Caco-2 (cell line): ENCODE measurements at regions not wholly inside any gene's neighbourhood (a gene's known extent, or its start where the extent isn't known, plus 50 kb on each side); places are given as distances from the start of the nearest gene placed in this dataset.

Experiments used
- BruUV-seq: library from RNA; stranded (reverse); fragments of 400-500 nt; replicated peaks from 2 replicates; lab custom pipeline; 2021; lab: Mats Ljungman, UMichigan
- CTCF ChIA-PET: fragments of 300-600 bp; sonication (Branson Sonifier 250); formaldehyde crosslinking; loops from one replicate; lab custom pipeline; 2022; ENCODE audit warnings: antibody characterized with exemption; lab: Charles Lee
- POLR2A ChIA-PET: fragments of 300-600 bp; sonication (Branson Sonifier 250); formaldehyde crosslinking; loops from one replicate; lab custom pipeline; 2022; ENCODE audit warnings: antibody characterized with exemption; lab: Charles Lee
- DNase-seq, 2 experiments: peaks; one replicate each; pipeline versions ENCODE4 v3.0.0 to v3.0.0-alpha.2; 2020 to 2022
- H3K27me3 ChIP-seq: replicated peaks from 2 replicates; pipeline ENCODE4 v1.6.0; 2011; ENCODE audit warnings: low read length; ENCODE audit not compliant: control insufficient read depth, insufficient read depth
- H3K36me3 ChIP-seq: 2 replicates; pipeline ENCODE4 v1.5.1; 2011; ENCODE audit warnings: low read length; ENCODE audit not compliant: control insufficient read depth, insufficient read depth
- H3K4me1 ChIP-seq: fragments of 250-450 bp; sonication (Bioruptor Pico); 2 replicates; pipeline ENCODE4 v1.5.1; 2020; ENCODE audit warnings: mild to moderate bottlenecking
- H3K4me3 ChIP-seq: 2 replicates; pipeline ENCODE4 v1.5.1; 2011; ENCODE audit warnings: low read depth, mild to moderate bottlenecking, control low read depth, low read length
- H3K9me3 ChIP-seq: fragments of 250-450 bp; sonication (Bioruptor Pico); 2 replicates; pipeline ENCODE4 v1.5.1; 2020; ENCODE audit warnings: mild to moderate bottlenecking, moderate library complexity
- H3K27ac Mint-ChIP-seq: one replicate; pipeline ENCODE4 v1.8.0; 2022; ENCODE audit warnings: mixed read lengths; ENCODE audit not compliant: unreplicated experiment
- H3K27me3 Mint-ChIP-seq: one replicate; pipeline ENCODE4 v1.8.0; 2022; ENCODE audit warnings: mixed read lengths; ENCODE audit not compliant: insufficient read depth, unreplicated experiment
- H3K36me3 Mint-ChIP-seq: one replicate; pipeline ENCODE4 v1.8.0; 2022; ENCODE audit warnings: mild to moderate bottlenecking, mixed read lengths; ENCODE audit not compliant: insufficient read depth, unreplicated experiment
- H3K4me1 Mint-ChIP-seq: one replicate; pipeline ENCODE4 v1.8.0; 2022; ENCODE audit warnings: low read depth, mixed read lengths; ENCODE audit not compliant: unreplicated experiment
- H3K4me3 Mint-ChIP-seq: one replicate; pipeline ENCODE4 v1.8.0; 2022; ENCODE audit warnings: mild to moderate bottlenecking, moderate library complexity, mixed read lengths; ENCODE audit not compliant: unreplicated experiment
- H3K9me3 Mint-ChIP-seq: one replicate; pipeline ENCODE4 v1.8.0; 2022; ENCODE audit warnings: mixed read lengths; ENCODE audit not compliant: unreplicated experiment
- intact Hi-C: fragments of 100-400 bp; cut with micrococcal nuclease; formaldehyde crosslinking; loops from one replicate; pipeline ENCODE4 v1.10.0; 2022; ENCODE audit not compliant: unreplicated experiment
- TF ChIP-seq, protein P1 (sequence below), 2 experiments: fragments of 200-600 bp in 1 of 2; IDR thresholded peaks; 1 replicate in 1 of 2; 2 replicates in 1 of 2; pipeline versions ENCODE4 v1.5.1 to v1.8.0; 2011 to 2022; ENCODE audit warnings: antibody characterized with exemption in 1 of 2, control low read depth in 1 of 2, inconsistent platforms in 1 of 2, low read depth in 1 of 2, low read length in 1 of 2, mild to moderate bottlenecking in 1 of 2, moderate library complexity in 1 of 2; ENCODE audit not compliant: insufficient read depth in 1 of 2, severe bottlenecking in 1 of 2, unreplicated experiment in 1 of 2

DNA sequence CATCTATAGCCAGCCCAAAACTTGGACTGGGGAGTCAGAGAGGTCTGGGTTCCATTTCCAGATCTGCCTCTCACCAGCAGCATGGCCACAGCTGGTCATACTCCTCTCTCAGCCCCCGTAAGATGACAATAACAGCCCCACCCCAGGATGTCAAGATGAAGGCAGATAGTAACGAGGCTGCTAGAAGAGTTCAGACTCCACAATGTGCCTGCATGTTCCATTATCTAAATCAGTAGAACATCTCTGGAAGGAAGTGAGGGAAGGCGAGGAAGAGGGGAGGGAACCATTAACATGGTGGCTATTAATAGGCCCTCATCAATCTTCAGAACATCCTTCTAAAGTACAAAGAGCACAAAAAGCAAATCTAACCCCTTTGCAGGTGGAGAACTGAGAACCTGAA, 98.0 kb upstream of the KCNG1 start:
- Mint-ChIP-seq H3K9me3 (no peaks in the 10 kb centered on the region), H3K27ac (no peak overlapping the region), H3K27me3 (peaks cover 15% of the 10 kb centered on the region), H3K36me3 (no peaks in the 10 kb centered on the region), H3K4me1 (peaks cover 7% of the 10 kb centered on the region), H3K4me3 (no peak overlapping the region)
- H3K36me3 ChIP-seq: no peaks in the 10 kb centered on the region
- POLR2A ChIA-PET: no interaction called here
- no peaks in the 10 kb centered on the region; the same call in 1 of the 2 replicates for H3K27me3 ChIP-seq
- intact Hi-C loops: no loop called here
- no peak for DNase-seq
- no peak overlapping the region for H3K4me3 ChIP-seq
- no TSS peak for BruUV-seq
- CTCF ChIA-PET: no interaction called here
- no peaks in the 10 kb centered on the region for H3K4me1 ChIP-seq
- TF ChIP-seq, protein P1, sequence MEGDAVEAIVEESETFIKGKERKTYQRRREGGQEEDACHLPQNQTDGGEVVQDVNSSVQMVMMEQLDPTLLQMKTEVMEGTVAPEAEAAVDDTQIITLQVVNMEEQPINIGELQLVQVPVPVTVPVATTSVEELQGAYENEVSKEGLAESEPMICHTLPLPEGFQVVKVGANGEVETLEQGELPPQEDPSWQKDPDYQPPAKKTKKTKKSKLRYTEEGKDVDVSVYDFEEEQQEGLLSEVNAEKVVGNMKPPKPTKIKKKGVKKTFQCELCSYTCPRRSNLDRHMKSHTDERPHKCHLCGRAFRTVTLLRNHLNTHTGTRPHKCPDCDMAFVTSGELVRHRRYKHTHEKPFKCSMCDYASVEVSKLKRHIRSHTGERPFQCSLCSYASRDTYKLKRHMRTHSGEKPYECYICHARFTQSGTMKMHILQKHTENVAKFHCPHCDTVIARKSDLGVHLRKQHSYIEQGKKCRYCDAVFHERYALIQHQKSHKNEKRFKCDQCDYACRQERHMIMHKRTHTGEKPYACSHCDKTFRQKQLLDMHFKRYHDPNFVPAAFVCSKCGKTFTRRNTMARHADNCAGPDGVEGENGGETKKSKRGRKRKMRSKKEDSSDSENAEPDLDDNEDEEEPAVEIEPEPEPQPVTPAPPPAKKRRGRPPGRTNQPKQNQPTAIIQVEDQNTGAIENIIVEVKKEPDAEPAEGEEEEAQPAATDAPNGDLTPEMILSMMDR (IDR thresholded peaks at IDR 0.05; ENCODE audit: insufficient read depth in 1 of 2, low read depth in 1 of 2, low read length in 1 of 2, severe bottlenecking in 1 of 2, unreplicated experiment in 1 of 2): no peak
- H3K9me3 ChIP-seq: no peaks in the 10 kb centered on the region

DNA sequence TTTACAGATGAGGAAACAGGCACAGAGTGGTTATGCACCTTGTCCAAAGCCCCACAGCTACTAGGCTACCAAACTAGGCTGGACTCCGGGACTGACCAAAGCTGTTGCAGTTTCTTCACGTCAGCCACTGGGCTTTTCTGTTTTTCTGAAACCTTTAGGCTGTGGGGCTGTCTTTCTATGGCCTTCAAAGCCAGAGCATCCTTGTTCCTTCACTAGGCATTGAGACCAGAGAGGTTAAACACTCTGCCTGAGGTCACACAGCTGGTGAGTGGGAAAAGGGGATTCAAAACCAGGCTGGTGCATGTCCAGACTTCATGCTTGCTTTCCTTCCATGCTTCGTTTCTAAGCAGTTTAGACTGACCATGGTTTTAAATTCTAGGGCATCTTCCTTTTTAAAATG, 97.5 kb upstream of the KCNG1 start:
- H3K27me3 Mint-ChIP-seq: peaks cover 15% of the 10 kb centered on the region
- H3K36me3 ChIP-seq: no peaks in the 10 kb centered on the region
- no peak overlapping the region for H3K4me3 ChIP-seq
- ChIA-PET POLR2A (no interaction called here), CTCF (no interaction called here)
- intact Hi-C loops: no loop called here
- peaks cover 6% of the 10 kb centered on the region for H3K4me1 Mint-ChIP-seq
- BruUV-seq: no TSS peak
- no peak for DNase-seq
- TF ChIP-seq, protein P1 (IDR thresholded peaks at IDR 0.05; ENCODE audit: insufficient read depth in 1 of 2, low read depth in 1 of 2, low read length in 1 of 2, severe bottlenecking in 1 of 2, unreplicated experiment in 1 of 2): no peak
- no peaks in the 10 kb centered on the region for H3K4me1 ChIP-seq
- H3K36me3 Mint-ChIP-seq: no peaks in the 10 kb centered on the region
- H3K4me3 Mint-ChIP-seq: no peak overlapping the region
- H3K27me3 ChIP-seq: no peaks in the 10 kb centered on the region; the same call in 1 of the 2 replicates
- no peak overlapping the region for H3K27ac Mint-ChIP-seq
- no peaks in the 10 kb centered on the region for H3K9me3 ChIP-seq
- no peaks in the 10 kb centered on the region for H3K9me3 Mint-ChIP-seq

DNA sequence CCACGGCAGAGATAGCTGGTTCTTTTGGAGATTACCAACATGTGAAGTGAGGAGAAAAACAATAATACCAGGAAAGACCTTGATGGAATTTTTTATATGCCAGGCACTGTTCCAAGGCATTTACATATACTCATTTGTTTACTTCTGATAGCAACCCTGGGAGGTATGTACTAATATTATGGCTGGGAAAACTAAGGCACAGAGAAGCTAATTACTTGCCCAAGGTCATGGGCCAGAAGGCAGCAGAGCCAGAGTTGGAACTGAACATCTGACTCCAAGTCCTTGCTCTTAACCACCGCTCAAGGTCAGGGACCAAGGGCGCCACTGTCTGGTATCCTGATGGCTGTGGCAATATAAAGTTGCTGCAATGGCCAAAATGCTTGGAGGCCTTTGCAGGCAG, 97.0 kb upstream of the KCNG1 start:
- no peaks in the 10 kb centered on the region; the same call in 1 of the 2 replicates for H3K27me3 ChIP-seq
- no peaks in the 10 kb centered on the region for H3K36me3 ChIP-seq
- TF ChIP-seq, protein P1 (IDR thresholded peaks at IDR 0.05; ENCODE audit: insufficient read depth in 1 of 2, low read depth in 1 of 2, low read length in 1 of 2, severe bottlenecking in 1 of 2, unreplicated experiment in 1 of 2): no peak
- no peaks in the 10 kb centered on the region for H3K36me3 Mint-ChIP-seq
- H3K4me3 Mint-ChIP-seq: no peak overlapping the region
- no peak for DNase-seq
- H3K9me3 Mint-ChIP-seq: no peaks in the 10 kb centered on the region
- H3K4me3 ChIP-seq: no peak overlapping the region
- no peak overlapping the region for H3K27ac Mint-ChIP-seq
- H3K4me1 ChIP-seq: no peaks in the 10 kb centered on the region
- no peaks in the 10 kb centered on the region for H3K9me3 ChIP-seq
- CTCF ChIA-PET: no interaction called here
- H3K27me3 Mint-ChIP-seq: peaks cover 12% of the 10 kb centered on the region
- intact Hi-C loops: no loop called here
- peaks cover under 1% of the 10 kb centered on the region for H3K4me1 Mint-ChIP-seq
- no TSS peak for BruUV-seq
- POLR2A ChIA-PET: no interaction called here
